Upper lobe of left lung (tissue), 4 donors: ENCODE measurements at regions not wholly inside any gene's neighbourhood (a gene's known extent, or its start where the extent isn't known, plus 50 kb on each side); places are given as distances from the start of the nearest gene placed in this dataset.

Experiments
- EP300 ChIP-seq, 4 donors: sonication (generic); formaldehyde crosslinking; IDR thresholded peaks; one replicate each; pipeline ENCODE4 v1.5.1; 2017; ENCODE audit warnings: antibody characterized with exemption in 4 of 4, control low read depth in 2 of 4
- POLR2AphosphoS5 ChIP-seq, 2 donors: sonication (generic); formaldehyde crosslinking; IDR thresholded peaks; one replicate each; pipeline ENCODE4 v1.5.1; 2017; ENCODE audit warnings: antibody characterized with exemption in 2 of 2

- no peak for TF ChIP-seq POLR2AphosphoS5 (IDR thresholded peaks at IDR 0.05)
- TF ChIP-seq EP300 (IDR thresholded peaks at IDR 0.05), result no peak
These were observed 187.5 kb upstream of the EEA1 start for GRCh38 chr12:93116632-93117031.
